ENCODE measurements at regions not wholly inside any gene's neighbourhood (a gene's known extent, or its start where the extent isn't known, plus 50 kb on each side); places are given as distances from the start of the nearest gene placed in this dataset.

- DNase-seq (ENCODE audit: low read depth, low spot score) (no peak), FAIRE-seq (no peak)
- H3K4me3 ChIP-seq (ENCODE audit: control insufficient read depth in 2 of 3, extremely low read depth in 1 of 3, insufficient read depth in 2 of 3, low read depth in 1 of 3, low read length in 3 of 3): no peak overlapping the region
- no peaks in the 10 kb centered on the region for H3K27me3 ChIP-seq (ENCODE audit: control insufficient read depth, extremely low read depth, insufficient read depth, low read length)
- no peak overlapping the region for H2AFZ ChIP-seq (ENCODE audit: control insufficient read depth, low read length)
- no peaks in the 10 kb centered on the region for H3K4me1 ChIP-seq (ENCODE audit: control insufficient read depth, extremely low read depth, insufficient read depth, low read length)
- no peaks in the 10 kb centered on the region for H4K20me1 ChIP-seq (ENCODE audit: control insufficient read depth, extremely low read depth, insufficient read depth, low read length)
- no peaks in the 10 kb centered on the region for H3K36me3 ChIP-seq (ENCODE audit: control insufficient read depth in 2 of 2, extremely low read depth in 1 of 2, insufficient read depth in 2 of 2, low read length in 2 of 2)
- H3K9ac ChIP-seq (ENCODE audit: control insufficient read depth, extremely low read depth, insufficient read depth, low read length): no peak overlapping the region
- no peaks in the 10 kb centered on the region for H3K79me2 ChIP-seq (ENCODE audit: control insufficient read depth, insufficient read depth, low read length)
- no peak overlapping the region for H3K4me2 ChIP-seq (ENCODE audit: control insufficient read depth, extremely low read depth, insufficient read depth, low read depth, low read length)
- TF ChIP-seq EZH2 (IDR thresholded peaks at IDR 0.05; ENCODE audit: low read length) (no peak), CTCF (optimal IDR thresholded peaks at IDR 0.05 in 1 of 3, IDR thresholded peaks at IDR 0.05 in 1 of 3, conservative IDR thresholded peaks at IDR 0.05 in 1 of 3; ENCODE audit: extremely low read depth in 1 of 3, insufficient read depth in 2 of 3, low read length in 3 of 3) (no peak)
- no peak overlapping the region for H3K27ac ChIP-seq (ENCODE audit: control insufficient read depth, insufficient read depth, low read length)
- H3K9me3 ChIP-seq (ENCODE audit: control insufficient read depth, low read depth, low read length): no peaks in the 10 kb centered on the region
- dilution Hi-C loops (cut with MboI; ENCODE audit: extremely low pct_ligation_motif_present, low sequenced_read_pairs): no loop called here
- no peaks in the 10 kb centered on the region for H3K9me1 ChIP-seq (ENCODE audit: control insufficient read depth, extremely low read depth, insufficient read depth, low read length)
Measured at GRCh38 chr4:62156205-62156604, 956.1 kb downstream of the ADGRL3 start.

GRCh38 chr4:62145276-62145675 is 945.1 kb downstream of the ADGRL3 start:
- FAIRE-seq: no peak
- Histone ChIP-seq H3K27me3 (ENCODE audit: control insufficient read depth, extremely low read depth, insufficient read depth, low read length) (no peaks in the 10 kb centered on the region), H3K9me1 (ENCODE audit: control insufficient read depth, extremely low read depth, insufficient read depth, low read length) (no peaks in the 10 kb centered on the region), H2AFZ (ENCODE audit: control insufficient read depth, low read length) (no peak overlapping the region), H3K36me3 (ENCODE audit: control insufficient read depth in 2 of 2, extremely low read depth in 1 of 2, insufficient read depth in 2 of 2, low read length in 2 of 2) (no peaks in the 10 kb centered on the region), H4K20me1 (ENCODE audit: control insufficient read depth, extremely low read depth, insufficient read depth, low read length) (no peaks in the 10 kb centered on the region), H3K79me2 (ENCODE audit: control insufficient read depth, insufficient read depth, low read length) (no peaks in the 10 kb centered on the region), H3K4me3 (ENCODE audit: control insufficient read depth in 2 of 3, extremely low read depth in 1 of 3, insufficient read depth in 2 of 3, low read depth in 1 of 3, low read length in 3 of 3) (no peak overlapping the region), H3K4me2 (ENCODE audit: control insufficient read depth, extremely low read depth, insufficient read depth, low read depth, low read length) (no peak overlapping the region), H3K27ac (ENCODE audit: control insufficient read depth, insufficient read depth, low read length) (no peak overlapping the region), H3K4me1 (ENCODE audit: control insufficient read depth, extremely low read depth, insufficient read depth, low read length) (no peaks in the 10 kb centered on the region), H3K9me3 (ENCODE audit: control insufficient read depth, low read depth, low read length) (no peaks in the 10 kb centered on the region), H3K9ac (ENCODE audit: control insufficient read depth, extremely low read depth, insufficient read depth, low read length) (no peak overlapping the region)
- DNase-seq (ENCODE audit: low read depth, low spot score): no peak
- TF ChIP-seq CTCF (optimal IDR thresholded peaks at IDR 0.05 in 1 of 3, IDR thresholded peaks at IDR 0.05 in 1 of 3, conservative IDR thresholded peaks at IDR 0.05 in 1 of 3; ENCODE audit: extremely low read depth in 1 of 3, insufficient read depth in 2 of 3, low read length in 3 of 3) (no peak), EZH2 (IDR thresholded peaks at IDR 0.05; ENCODE audit: low read length) (no peak)
- dilution Hi-C loops (cut with MboI; ENCODE audit: extremely low pct_ligation_motif_present, low sequenced_read_pairs): no loop called here

Measured in keratinocyte (primary cell).